SKM-1 (cell line): ENCODE measurements at regions not wholly inside any gene's neighbourhood (a gene's known extent, or its start where the extent isn't known, plus 50 kb on each side); places are given as distances from the start of the nearest gene placed in this dataset.

Experiments
- DNase-seq: peaks from one replicate; lab custom pipeline; 2025; ENCODE audit not compliant: unreplicated experiment; lab: John Stamatoyannopoulos, UW

DNA sequence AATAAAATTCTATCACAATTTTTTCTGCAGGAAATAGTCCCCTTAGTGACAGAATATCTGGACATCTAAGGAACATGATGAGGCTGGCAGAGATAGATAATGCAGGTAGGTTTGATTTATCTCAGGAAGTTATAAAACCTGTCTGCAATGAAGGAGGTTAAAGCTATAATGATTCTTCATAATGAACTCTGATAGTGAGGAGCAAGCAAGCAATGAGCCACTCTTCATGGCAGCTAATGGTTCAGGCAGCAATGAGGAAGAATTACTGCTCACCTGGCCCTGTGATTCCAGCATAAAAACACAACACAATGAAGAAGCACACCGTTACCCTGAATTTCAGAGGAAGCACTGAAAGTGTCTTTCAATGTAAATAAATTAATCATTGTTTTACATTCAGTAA is 599.6 kb upstream of the PKDCC start:
- no peak for DNase-seq

DNA sequence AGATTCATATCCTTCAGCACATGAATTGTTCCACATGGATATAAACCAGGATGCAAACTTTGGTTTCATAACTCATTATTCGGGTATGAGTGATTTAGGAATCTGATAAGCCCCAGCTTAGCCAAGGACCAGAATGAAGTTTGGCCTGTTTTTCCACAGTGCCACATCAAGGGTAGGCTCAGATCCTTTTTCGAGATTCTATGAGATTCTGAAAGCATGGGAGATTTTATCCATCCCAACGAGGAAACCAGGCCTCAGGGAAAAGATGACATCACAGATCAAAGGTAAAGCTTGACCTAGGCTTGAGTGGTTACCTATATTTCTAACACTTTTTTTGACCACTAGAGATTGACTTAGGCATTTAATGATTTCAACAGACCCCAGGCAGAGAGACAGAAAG is 590.8 kb upstream of the PKDCC start:
- DNase-seq, result no peak

DNA sequence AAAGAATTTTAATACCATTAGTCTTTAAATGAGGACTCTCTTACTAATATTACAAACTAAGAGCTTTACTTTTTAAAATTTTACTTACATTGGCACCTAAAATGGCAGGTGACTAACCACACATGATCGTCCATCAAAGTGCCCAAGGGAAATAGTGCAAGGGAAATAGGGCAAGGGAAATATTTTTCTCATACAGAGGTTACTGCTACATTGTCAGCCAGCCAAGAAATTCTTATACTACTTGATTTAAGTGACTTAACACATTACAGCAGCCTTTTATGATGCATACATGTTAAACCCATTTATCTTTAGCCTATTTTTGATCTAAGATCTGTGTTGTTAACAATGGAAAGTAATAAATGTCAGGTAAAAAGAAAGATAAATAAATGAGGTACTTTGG is 587.2 kb upstream of the PKDCC start:
- DNase-seq, result no peak

DNA sequence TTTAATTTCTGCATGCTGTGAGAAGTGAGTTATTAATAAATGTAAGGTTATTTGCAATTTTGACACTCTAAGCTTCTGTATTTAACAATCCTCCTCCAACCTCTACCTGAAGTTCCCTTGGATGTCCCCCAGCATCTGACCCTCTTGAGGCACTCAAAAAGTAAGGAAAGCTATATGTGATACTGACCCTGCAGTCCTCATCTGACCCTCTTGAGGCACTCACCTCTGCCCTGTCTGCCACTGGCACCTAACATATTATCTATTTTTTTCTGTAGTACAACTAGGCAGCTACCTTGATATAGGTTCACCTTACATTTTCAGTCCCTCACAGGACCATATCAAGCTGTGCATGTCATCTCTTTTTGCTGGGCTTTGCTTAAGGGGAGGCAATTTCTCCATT is 583.4 kb upstream of the PKDCC start:
- no peak for DNase-seq

DNA sequence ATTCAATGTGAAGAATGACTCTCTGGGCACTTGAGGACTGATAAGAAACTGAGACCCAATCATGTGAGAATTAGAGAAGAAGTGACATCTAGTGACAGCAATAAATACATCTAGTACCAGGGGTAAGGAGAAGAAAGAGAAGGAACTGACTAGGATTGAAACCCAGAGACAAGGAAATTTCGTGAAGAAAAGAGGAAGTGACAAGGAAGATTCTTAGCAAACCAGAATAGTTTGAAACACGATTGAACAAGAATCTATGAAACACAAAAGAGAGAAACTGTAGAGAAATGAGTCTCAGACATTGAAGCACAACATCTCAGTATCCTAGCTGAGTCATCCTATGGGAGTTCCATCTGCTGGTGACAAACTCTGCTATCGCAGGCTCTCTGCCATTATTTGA is 571.9 kb upstream of the PKDCC start:
- peak; percentile 66 for DNase-seq

DNA sequence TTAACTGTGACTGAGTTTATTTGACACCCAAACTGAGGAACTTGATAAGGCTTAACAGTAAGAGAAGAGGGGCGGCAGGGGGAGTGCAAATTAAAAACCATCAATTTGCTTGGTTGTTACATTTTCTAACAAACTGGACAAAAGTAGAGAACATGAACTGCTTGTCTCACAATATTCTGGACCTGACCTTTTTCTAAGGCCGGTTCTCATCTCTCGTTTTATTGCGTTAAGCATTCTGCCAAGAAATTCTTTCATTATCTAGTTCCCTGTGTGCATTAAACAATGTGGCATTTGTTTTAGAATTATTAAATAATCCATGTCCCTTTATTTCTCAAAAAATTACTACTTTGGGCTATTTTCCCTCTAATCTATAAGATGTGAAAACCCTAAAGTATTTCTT is 565.2 kb upstream of the PKDCC start:
- DNase-seq, result no peak

DNA sequence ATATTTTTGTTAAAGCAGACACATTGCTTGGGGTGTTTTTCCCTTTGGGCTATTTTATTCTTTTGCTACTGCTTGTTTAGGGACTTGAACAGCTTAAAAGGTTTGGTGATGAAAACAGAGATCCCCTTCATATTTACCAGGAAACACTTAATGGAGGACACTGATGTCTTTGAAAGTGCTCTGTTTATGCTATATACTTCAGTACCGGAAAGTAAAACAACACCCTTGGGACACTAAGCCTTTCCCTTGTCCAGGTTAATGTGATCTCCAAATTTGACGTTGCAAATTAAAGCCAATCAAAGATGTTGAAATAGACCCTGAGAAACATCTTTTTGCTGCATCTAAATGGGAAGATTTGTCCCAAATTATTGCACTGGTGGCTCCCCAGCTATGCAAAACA is 564.6 kb upstream of the PKDCC start:
- no peak for DNase-seq

DNA sequence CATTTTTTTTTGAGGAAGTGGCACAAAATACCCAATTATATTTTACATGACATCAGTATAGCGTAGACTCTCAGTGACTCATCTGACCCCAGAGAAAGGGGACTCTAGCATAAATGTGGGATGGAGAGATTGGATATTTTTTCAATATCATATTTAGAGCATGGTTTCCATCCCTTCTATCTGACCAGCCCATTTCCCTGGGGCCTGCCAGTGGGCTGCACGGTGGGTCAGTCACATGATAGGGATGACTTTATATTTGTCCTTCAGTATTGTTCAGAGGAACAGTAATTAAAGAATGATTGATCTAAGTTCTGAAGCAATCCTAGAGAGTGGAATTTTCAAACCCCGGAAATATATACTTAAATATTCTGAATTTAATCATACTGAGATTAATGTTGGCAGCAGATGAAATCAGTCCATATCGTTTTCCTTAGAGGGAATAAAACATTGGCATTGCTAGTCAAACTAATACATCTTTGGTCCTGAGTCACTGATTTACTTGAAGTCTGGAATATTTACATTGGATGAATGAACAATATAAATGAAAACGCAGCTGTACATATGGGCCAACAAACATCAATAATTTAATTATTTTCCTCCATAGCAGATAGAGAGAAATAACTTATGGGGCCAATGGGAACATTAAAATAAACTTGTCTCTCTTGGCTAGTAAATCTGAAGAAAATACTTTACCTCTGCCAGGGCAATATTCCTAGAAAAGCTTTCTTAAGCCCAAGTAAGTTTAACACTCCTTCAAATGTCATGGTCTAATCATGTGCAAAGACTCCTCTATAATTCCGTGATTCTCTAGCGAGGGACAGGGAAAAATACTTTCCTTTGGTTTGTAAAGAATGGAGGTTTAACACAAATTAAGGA is 563.6 kb upstream of the PKDCC start:
- no peak for DNase-seq

DNA sequence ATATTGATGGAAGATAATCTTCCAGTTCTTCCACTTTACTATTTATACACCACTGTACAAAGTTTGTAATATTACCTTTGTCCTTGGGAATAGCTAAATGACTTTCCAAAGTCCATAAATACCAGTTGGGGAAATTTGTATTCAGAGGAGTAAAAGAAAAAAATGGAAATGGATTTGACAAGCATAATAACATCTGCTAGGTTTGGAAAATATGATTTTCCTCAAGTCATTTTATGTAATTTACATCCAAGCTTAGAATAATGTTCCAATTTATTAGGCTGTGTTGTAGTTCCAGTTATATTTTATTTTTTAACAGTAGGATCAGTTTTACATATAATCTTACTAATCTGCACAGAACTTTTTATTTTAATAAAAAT is 563.0 kb upstream of the PKDCC start:
- no peak for DNase-seq

DNA sequence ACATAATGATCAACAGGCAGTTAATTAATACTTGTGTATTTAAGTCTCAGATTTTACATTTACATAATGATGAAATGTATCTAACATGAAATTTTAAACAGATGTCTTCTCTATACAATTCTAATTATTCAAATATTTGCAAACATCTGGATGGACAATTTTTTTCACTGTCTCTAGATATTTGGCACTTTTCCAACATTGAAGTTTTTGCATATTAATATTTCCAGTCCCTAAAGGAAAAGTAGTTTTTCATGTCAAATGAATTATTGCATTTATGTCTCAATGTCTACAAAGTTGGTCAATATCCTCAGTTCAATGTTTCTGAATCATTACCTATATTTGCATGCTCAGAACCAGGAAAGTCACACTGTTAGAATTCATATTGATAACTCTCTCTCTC is 560.9 kb upstream of the PKDCC start:
- DNase-seq, result no peak

DNA sequence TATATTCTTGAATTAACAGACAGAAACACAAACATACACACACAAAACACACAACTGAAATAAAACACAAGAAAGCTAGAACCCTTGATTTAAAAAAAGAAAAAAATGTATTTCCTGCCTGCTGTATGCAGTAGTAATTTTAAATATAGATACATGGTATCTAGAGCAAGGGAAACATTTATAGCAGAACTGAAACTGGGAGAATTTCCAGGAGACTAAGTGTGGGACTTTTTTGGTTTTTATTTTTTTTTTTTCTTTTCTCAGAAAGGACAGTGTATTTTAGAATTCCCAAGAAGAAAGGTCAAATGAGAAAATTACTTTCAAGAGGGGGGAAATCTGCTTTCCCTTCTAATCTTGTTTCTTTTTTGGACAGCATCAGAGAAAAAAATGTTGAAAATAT is 558.9 kb upstream of the PKDCC start:
- no peak for DNase-seq

DNA sequence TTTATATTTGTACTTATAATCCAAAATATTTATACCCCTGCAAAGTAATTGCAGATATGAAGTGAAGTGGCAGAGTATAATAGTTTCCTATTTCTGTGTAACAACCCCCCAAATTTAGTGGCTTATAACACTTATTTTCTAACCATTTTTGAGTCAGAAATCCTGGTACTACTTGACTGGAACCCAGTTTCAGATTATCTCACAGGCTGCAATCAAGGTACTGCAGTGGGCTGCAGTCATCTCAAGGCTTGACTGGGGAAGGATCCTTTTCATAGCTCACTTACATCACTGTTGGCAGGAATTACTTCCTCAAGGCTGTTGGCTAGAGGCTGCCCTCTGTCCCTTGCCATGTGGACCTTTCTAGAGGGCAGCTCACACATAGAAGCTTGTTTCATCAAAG is 558.2 kb upstream of the PKDCC start:
- no peak for DNase-seq

DNA sequence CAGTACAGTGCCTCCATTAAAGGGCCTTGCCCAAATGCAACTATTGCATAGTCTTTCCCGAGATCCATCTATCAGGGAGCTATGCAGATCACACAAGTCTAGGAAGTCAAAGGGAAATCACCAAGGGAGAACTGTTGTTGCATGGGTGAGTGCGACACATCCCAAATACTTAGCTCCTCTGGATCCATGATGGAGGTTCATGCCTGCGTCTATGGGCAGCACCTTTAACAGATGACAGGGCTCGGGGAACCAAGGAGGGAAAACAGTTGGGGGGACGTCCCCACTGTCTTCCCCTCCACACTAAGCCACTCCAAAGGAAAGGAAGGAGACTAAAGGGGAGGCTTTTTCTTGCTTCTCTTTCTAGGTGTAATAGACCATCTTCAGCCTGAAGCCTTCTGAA is 552.8 kb upstream of the PKDCC start:
- no peak for DNase-seq

DNA sequence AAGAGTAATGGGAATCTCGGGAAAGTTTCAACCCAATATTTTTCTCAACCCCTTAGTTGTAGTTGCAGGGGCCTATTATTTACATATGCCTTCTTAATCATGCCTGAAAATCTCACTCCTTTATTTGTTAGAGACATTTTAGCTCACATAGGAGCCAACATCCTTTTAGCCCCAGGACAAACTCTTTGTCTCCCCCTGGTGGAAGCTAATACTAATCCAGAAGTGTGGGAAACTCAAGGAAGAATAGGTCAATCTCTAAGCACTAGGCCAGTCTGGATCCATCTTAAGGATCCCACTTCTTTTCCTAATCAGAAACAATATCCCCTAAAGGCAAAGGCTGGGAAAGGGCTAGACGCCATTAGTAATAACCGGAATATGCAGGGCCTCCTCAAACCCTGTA is 550.9 kb upstream of the PKDCC start:
- DNase-seq, result no peak

DNA sequence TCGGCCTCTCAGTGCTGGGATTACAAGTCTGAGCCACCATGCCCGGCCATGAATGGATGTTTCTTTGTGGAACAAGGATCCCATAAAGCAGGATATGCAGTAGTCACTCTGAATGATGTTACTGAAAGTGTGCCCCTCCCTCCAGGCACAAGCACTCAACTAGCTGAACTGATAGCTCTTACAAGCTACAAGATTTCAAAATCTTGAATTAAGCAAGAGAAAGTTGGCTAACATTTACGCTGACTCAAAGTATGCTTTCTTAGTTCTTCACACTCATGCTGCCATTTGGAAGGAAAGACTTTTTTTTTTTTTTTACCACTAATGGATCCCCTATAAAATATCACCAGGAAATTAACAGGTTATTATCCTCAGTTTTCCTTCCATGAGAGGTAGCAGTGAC is 549.0 kb upstream of the PKDCC start:
- peak; percentile 74 for DNase-seq

DNA sequence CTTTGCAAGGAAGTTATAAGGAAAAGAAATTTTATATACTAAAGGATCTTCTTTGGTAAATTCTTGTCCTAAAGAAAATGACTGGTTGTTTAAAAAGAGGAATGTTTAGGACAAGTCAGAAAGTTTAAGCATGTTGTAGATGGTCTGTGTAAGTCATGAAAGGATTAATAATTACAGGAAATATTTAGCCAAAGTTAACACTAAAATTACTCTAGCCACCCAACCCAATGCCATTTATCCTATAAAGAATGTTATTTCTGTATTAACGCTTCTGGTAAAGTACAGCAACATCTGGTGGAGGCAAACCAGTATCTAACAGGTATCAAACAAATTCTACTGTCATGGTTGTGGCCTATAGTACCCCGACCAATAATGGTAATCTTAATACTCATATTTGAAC is 546.9 kb upstream of the PKDCC start:
- no peak for DNase-seq

DNA sequence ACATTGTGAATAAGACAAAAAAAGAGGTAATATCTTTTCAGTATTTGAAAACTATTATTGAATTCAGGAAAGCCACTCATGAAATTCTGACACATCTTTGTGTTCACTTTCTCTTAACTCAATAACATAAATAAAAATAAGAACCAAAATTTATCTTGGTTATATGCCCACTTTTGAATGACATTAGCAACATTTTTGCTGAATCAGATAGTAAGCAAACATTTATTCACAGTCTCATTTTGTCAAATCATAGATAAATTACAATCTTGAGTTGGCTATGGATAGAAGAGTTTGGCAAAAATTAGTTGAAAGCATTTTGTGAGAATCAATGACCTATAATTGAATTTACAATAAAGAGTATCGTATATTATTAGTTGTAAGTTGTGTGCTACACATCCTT is 545.1 kb upstream of the PKDCC start:
- no peak for DNase-seq

DNA sequence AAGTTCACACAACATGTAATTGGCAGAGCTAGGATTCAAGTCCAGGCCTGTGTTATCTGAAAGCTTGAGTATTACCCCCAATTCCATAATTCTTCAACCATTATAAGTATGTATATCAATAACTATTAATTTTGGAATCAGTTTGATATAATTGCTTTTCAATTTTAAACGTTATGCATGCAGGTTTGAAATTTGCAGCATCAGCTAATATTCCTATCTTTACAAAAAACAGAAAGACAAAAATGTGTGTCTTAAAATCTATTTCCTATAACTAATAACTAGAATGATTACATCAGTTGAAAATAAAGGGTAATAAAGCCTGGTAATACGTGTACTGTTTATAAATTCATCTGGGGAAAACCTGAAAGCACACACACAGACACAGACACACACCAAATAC is 543.3 kb upstream of the PKDCC start:
- no peak for DNase-seq

DNA sequence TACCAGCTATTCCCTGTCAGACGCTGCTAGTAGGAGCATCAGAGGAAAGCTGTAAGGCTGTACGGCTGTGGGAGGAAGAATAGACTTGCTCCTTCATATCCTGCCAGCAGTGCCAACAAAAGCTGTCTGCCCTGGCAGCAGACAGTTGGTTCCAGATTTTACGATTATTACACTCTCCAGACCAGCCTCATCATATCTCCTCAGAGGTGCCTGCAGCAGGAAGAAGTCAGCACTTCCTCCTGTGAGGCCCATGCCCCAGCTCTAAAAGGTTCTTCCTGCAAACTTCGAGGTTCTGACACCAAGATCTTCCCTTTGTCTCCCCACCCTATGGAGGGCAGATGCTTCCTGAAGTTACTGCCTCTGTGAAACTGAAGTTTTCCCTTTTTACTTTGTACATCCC is 537.7 kb upstream of the PKDCC start:
- peak; percentile 50 for DNase-seq

DNA sequence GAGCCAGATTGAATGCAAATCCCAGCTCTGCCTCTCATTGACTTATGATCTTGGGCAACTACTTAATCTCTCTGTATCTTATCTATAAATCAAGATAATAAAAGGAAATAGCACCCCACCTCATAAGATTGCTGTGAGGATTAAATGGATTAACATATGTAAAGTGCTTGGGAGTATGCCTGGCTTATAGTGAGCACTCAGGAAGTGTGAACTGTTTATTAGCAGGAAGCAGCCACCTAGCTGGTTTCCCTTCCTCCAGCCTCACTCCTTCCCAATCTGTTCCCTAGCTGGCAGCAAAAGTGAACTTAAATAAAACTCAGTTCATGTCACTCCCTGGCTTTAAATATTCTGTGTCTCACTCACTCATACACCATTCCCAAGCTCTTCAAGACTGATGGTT is 526.6 kb upstream of the PKDCC start:
- DNase-seq, result no peak

DNA sequence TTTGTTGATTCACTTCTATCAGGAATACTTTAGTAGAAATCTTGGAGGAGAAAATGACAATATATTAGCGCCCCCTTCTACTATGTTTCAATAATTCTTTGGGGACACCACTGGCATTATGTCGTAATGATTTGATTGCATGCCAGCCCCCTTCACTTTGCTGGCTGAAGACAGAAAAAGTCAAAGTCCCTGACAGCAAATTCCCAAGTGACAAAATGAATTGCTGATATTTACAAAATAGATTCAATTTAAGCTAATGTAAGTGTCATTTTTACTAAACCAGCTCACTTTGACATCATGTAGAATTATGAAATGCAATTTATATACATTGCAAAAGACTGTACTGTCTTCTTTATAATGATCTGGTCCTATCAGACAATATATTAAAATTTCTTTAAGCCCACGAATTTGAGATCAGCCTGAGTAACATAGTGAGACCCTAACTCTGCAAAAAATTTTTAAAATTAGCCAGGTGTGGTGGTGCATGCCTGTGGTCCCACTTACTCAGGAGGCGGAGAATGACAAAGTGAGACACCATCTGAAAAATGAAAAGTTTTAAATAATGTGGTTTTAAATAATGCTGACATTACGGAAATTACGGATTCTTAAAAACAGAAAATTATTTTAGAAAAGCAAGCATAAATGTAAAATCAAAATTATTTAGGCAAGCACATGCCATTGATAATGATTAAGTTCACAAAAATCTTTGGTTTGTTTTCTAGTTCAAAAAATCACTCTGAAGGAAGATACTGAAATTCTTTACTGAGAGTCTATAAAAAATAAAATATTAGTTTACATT is 520.1 kb upstream of the PKDCC start:
- DNase-seq, result no peak

DNA sequence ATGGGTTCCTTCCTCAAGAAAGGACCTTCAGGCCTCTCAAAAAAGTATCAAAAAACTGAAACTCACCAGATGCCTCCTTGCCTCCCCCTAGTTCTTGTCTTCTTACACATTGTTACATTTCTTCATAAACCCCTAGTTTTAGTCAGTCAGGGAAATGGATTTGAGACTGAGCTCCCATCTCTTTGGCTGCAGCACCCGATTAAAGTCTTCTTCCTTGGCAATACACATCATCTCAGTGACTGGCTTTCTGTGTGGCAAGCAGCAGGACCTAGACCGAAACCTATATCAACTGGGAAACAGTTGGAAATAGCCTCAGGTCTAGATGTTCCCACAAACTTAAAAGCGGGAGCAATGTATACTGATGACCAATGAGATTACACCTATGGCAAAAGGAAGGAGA is 512.2 kb upstream of the PKDCC start:
- DNase-seq, result no peak
